Left ventricle myocardium inferior (tissue), 1 donor: ENCODE measurements at regions not wholly inside any gene's neighbourhood (a gene's known extent, or its start where the extent isn't known, plus 50 kb on each side); places are given as distances from the start of the nearest gene placed in this dataset.

ENCODE experiments used
- DNase-seq: peaks from one replicate; pipeline ENCODE4 v3.0.0-alpha.2; 2020
- H3K27ac ChIP-seq: fragments of 200-600 bp; replicated peaks from 2 replicates; pipeline ENCODE4 v1.8.0; 2021
- H3K27me3 ChIP-seq: fragments of 200-600 bp; 2 replicates; pipeline ENCODE4 v1.8.0; 2021; ENCODE audit warnings: low read depth
- H3K36me3 ChIP-seq: fragments of 200-600 bp; 2 replicates; pipeline ENCODE4 v1.8.0; 2021
- H3K4me1 ChIP-seq: fragments of 200-600 bp; 2 replicates; pipeline ENCODE4 v1.8.0; 2021
- H3K4me3 ChIP-seq: fragments of 200-600 bp; 2 replicates; pipeline ENCODE4 v1.8.0; 2021; ENCODE audit warnings: mild to moderate bottlenecking, moderate library complexity
- H3K9me3 ChIP-seq: fragments of 200-600 bp; replicated peaks from 2 replicates; pipeline ENCODE4 v1.8.0; 2021
- CTCF ChIP-seq: fragments of 200-600 bp; IDR thresholded peaks from 2 replicates; pipeline ENCODE4 v1.8.0; 2021; ENCODE audit warnings: antibody characterized with exemption, mild to moderate bottlenecking, borderline replicate concordance
- intact Hi-C: fragments of 100-400 bp; cut with micrococcal nuclease; formaldehyde crosslinking; loops from one replicate; pipeline ENCODE4 v1.11.0; 2022
- donor health status: DM: no; HTN: yes; CAD: no; lungs with severe emphysema.

- peaks cover under 1% of the 10 kb centered on the region for H3K4me1 ChIP-seq
- TF ChIP-seq CTCF, result no peak
- H3K9me3 ChIP-seq, result no peaks in the 10 kb centered on the region
- no peak for DNase-seq
- no peak overlapping the region for H3K27ac ChIP-seq
- no peaks in the 10 kb centered on the region for H3K36me3 ChIP-seq
- no peaks in the 10 kb centered on the region for H3K27me3 ChIP-seq
- intact Hi-C loops, result no loop called here
- no peak overlapping the region for H3K4me3 ChIP-seq
Observed at GRCh38 chr6:21537637-21538036, 55.9 kb upstream of the SOX4 start.

GRCh38 chr6:21538186-21538798 is 55.3 kb upstream of the SOX4 start:
- Histone ChIP-seq H3K9me3 (peaks cover 2% of the 10 kb centered on the region), H3K4me3 (no peak overlapping the region), H3K27me3 (no peaks in the 10 kb centered on the region), H3K27ac (no peak overlapping the region), H3K36me3 (no peaks in the 10 kb centered on the region), H3K4me1 (no peaks in the 10 kb centered on the region)
- DNase-seq, result no peak
- no peak for TF ChIP-seq CTCF
- intact Hi-C loops, result no loop called here

GRCh38 chr6:21539621-21540100 is 53.9 kb upstream of the SOX4 start:
- peaks cover 7% of the 10 kb centered on the region for H3K9me3 ChIP-seq
- H3K27ac ChIP-seq, result no peak overlapping the region
- H3K4me3 ChIP-seq, result no peak overlapping the region
- no peaks in the 10 kb centered on the region for H3K36me3 ChIP-seq
- intact Hi-C loops, result no loop called here
- H3K27me3 ChIP-seq, result no peaks in the 10 kb centered on the region
- no peak for DNase-seq
- no peaks in the 10 kb centered on the region for H3K4me1 ChIP-seq
- TF ChIP-seq CTCF, result no peak
